Right lobe of liver (tissue), 4 donors: ENCODE measurements at regions not wholly inside any gene's neighbourhood (a gene's known extent, or its start where the extent isn't known, plus 50 kb on each side); places are given as distances from the start of the nearest gene placed in this dataset.

ENCODE experiments used
- CTCF ChIP-seq, 4 donors: fragments of 200-600 bp in 3 of 4; fragments of 450-650 bp in 1 of 4; IDR thresholded peaks; one replicate each; pipeline versions ENCODE4 v1.5.1 to v1.8.0; 2016 to 2022; ENCODE audit warnings: antibody characterized with exemption in 4 of 4, mild to moderate bottlenecking in 2 of 4
- POLR2A ChIP-seq: fragments of 450-650 bp; IDR thresholded peaks from one replicate; pipeline ENCODE4 v1.6.1; 2017; ENCODE audit warnings: antibody characterized with exemption, mild to moderate bottlenecking
- donor health status: DM: no; HTN: no; CAD: no.
- donor health status: DM: no; HTN: no; CAD: no.
- donor health status: DM: no; HTN: yes; CAD: no.

DNA sequence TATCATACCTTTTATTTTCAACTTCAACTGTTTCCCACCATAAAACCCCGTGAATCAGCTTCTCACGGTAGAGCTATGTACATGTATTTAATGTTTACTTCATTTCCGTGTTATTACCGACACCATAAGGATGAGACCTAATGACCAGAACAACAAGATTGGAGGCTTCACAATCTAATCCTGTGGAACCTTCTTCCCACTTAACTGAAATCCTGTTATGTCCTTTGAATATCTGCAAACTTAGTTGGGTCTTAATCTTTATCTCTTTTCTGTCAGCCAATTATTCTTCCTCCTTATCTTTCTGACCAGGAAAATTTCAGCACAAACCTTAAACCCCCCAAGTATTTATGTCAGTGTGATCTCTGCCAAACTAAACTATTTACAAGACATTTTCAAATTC, 214.4 kb downstream of the TMX3 start:
- TF ChIP-seq CTCF (IDR thresholded peaks at IDR 0.05) (no peak), POLR2A (no peak)
